ENCODE measurements at regions not wholly inside any gene's neighbourhood (a gene's known extent, or its start where the extent isn't known, plus 50 kb on each side); places are given as distances from the start of the nearest gene placed in this dataset.

DNA sequence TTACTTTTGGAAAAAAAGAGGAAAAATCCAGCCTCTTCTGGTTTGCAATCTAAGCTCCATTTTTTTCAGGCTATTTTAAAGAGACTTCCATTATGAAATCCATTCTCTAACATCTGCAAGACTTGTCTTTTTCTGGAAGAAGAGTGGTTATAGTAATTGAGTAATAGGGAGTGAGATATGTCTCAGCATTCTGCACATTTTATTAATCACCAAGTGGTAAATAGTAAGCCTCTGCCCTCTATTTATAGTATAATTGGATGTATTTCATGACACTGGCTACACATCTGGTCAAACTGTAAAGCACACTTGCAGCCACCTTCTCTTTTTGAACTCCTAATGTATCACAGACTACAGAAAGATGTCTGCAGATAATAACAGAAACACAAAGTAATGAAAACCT, 391.1 kb downstream of the ETS1 start (continued):
- TF ChIP-seq, protein P1, sequence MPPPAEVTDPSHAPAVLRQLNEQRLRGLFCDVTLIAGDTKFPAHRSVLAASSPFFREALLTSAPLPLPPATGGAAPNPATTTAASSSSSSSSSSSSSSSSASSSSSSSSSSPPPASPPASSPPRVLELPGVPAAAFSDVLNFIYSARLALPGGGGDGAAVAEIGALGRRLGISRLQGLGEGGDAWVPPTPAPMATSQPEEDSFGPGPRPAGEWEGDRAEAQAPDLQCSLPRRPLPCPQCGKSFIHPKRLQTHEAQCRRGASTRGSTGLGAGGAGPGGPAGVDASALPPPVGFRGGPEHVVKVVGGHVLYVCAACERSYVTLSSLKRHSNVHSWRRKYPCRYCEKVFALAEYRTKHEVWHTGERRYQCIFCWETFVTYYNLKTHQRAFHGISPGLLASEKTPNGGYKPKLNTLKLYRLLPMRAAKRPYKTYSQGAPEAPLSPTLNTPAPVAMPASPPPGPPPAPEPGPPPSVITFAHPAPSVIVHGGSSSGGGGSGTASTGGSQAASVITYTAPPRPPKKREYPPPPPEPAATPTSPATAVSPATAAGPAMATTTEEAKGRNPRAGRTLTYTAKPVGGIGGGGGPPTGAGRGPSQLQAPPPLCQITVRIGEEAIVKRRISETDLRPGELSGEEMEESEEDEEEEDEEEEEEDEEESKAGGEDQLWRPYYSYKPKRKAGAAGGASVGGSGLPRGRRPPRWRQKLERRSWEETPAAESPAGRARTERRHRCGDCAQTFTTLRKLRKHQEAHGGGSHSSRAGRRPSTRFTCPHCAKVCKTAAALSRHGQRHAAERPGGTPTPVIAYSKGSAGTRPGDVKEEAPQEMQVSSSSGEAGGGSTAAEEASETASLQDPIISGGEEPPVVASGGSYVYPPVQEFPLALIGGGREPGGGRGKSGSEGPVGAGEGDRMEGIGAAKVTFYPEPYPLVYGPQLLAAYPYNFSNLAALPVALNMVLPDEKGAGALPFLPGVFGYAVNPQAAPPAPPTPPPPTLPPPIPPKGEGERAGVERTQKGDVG (CRISPR knock-in tag; IDR thresholded peaks at IDR 0.05) = no peak
- TF ChIP-seq ASH2L (IDR thresholded peaks at IDR 0.05; ENCODE audit: borderline replicate concordance, low read depth) = no peak
- TF ChIP-seq SUZ12 (IDR thresholded peaks at IDR 0.05; ENCODE audit: unreplicated experiment) = no peak
- no peak for TF ChIP-seq GATAD2B (conservative IDR thresholded peaks at IDR 0.05; ENCODE audit: low read depth)
- TF ChIP-seq MAX (IDR thresholded peaks at IDR 0.05; ENCODE audit: low read depth, low read length) = no peak
- TF ChIP-seq, protein P2, sequence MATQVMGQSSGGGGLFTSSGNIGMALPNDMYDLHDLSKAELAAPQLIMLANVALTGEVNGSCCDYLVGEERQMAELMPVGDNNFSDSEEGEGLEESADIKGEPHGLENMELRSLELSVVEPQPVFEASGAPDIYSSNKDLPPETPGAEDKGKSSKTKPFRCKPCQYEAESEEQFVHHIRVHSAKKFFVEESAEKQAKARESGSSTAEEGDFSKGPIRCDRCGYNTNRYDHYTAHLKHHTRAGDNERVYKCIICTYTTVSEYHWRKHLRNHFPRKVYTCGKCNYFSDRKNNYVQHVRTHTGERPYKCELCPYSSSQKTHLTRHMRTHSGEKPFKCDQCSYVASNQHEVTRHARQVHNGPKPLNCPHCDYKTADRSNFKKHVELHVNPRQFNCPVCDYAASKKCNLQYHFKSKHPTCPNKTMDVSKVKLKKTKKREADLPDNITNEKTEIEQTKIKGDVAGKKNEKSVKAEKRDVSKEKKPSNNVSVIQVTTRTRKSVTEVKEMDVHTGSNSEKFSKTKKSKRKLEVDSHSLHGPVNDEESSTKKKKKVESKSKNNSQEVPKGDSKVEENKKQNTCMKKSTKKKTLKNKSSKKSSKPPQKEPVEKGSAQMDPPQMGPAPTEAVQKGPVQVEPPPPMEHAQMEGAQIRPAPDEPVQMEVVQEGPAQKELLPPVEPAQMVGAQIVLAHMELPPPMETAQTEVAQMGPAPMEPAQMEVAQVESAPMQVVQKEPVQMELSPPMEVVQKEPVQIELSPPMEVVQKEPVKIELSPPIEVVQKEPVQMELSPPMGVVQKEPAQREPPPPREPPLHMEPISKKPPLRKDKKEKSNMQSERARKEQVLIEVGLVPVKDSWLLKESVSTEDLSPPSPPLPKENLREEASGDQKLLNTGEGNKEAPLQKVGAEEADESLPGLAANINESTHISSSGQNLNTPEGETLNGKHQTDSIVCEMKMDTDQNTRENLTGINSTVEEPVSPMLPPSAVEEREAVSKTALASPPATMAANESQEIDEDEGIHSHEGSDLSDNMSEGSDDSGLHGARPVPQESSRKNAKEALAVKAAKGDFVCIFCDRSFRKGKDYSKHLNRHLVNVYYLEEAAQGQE (IDR thresholded peaks at IDR 0.05; ENCODE audit: low read depth, low read length) = no peak

All from GM12878 (cell line).